Astrocyte (in vitro differentiated cells and primary cell): ENCODE measurements at regions not wholly inside any gene's neighbourhood (a gene's known extent, or its start where the extent isn't known, plus 50 kb on each side); places are given as distances from the start of the nearest gene placed in this dataset.

Experiments used
- DNase-seq: peaks from one replicate; pipeline ENCODE4 v3.0.0-alpha.2; 2010; ENCODE audit warnings: low read depth
- FAIRE-seq: peaks from 2 replicates; lab custom pipeline; 2011; peaks lifted over from hg19 to GRCh38; lab: Jason Lieb, UNC
- H2AFZ ChIP-seq: 2 replicates; pipeline ENCODE4 v1.6.0; 2012; ENCODE audit warnings: low read depth, low read length, inconsistent platforms
- H3K27ac ChIP-seq: 2 replicates; pipeline ENCODE4 v1.5.1; 2011; ENCODE audit warnings: low read depth, low read length, inconsistent platforms
- H3K27me3 ChIP-seq: 2 replicates; pipeline ENCODE4 v1.6.0; 2011; ENCODE audit warnings: low read length, inconsistent platforms; ENCODE audit not compliant: insufficient read depth
- H3K36me3 ChIP-seq: 2 replicates; pipeline ENCODE4 v1.5.1; 2011; ENCODE audit warnings: low read length, inconsistent platforms; ENCODE audit not compliant: insufficient read depth
- H3K4me1 ChIP-seq: 2 replicates; pipeline ENCODE4 v1.5.1; 2011; ENCODE audit warnings: low read length, inconsistent platforms; ENCODE audit not compliant: insufficient read depth
- H3K4me2 ChIP-seq: 2 replicates; pipeline ENCODE4 v1.6.0; 2012; ENCODE audit warnings: low read length, inconsistent platforms
- H3K4me3 ChIP-seq: 2 replicates; pipeline ENCODE4 v1.5.1; 2011; ENCODE audit warnings: low read depth, mild to moderate bottlenecking, low read length, inconsistent platforms; ENCODE audit not compliant: insufficient read depth
- H3K79me2 ChIP-seq: 2 replicates; pipeline ENCODE4 v1.6.0; 2012; ENCODE audit warnings: mild to moderate bottlenecking, low read length, inconsistent platforms; ENCODE audit not compliant: insufficient read depth
- H3K9ac ChIP-seq: 2 replicates; pipeline ENCODE4 v1.6.0; 2012; ENCODE audit warnings: mild to moderate bottlenecking, low read length, inconsistent platforms
- H3K9me3 ChIP-seq: 2 replicates; pipeline ENCODE4 v1.5.1; 2012; ENCODE audit warnings: low read depth, mild to moderate bottlenecking, low read length, inconsistent platforms; ENCODE audit not compliant: insufficient read depth
- H4K20me1 ChIP-seq: 2 replicates; pipeline ENCODE4 v1.6.0; 2012; ENCODE audit warnings: low read length, inconsistent platforms; ENCODE audit not compliant: insufficient read depth
- H3K27ac Mint-ChIP-seq: one replicate; pipeline ENCODE4 v1.8.0; 2021; ENCODE audit warnings: mild to moderate bottlenecking, mixed read lengths; ENCODE audit not compliant: unreplicated experiment
- H3K27me3 Mint-ChIP-seq: one replicate; pipeline ENCODE4 v1.8.0; 2021; ENCODE audit warnings: low read depth, mixed read lengths; ENCODE audit not compliant: unreplicated experiment
- H3K36me3 Mint-ChIP-seq: one replicate; pipeline ENCODE4 v1.8.0; 2021; ENCODE audit warnings: low read depth, mixed read lengths; ENCODE audit not compliant: unreplicated experiment
- H3K4me1 Mint-ChIP-seq: one replicate; pipeline ENCODE4 v1.8.0; 2021; ENCODE audit warnings: low read depth, mixed read lengths; ENCODE audit not compliant: unreplicated experiment
- H3K4me3 Mint-ChIP-seq: one replicate; pipeline ENCODE4 v1.8.0; 2021; ENCODE audit warnings: mild to moderate bottlenecking, moderate library complexity, mixed read lengths; ENCODE audit not compliant: unreplicated experiment
- H3K9me3 Mint-ChIP-seq: one replicate; pipeline ENCODE4 v1.8.0; 2021; ENCODE audit warnings: mild to moderate bottlenecking, mixed read lengths; ENCODE audit not compliant: unreplicated experiment
- CTCF ChIP-seq: IDR thresholded peaks from 2 replicates; pipeline ENCODE4 v1.5.1; 2011; ENCODE audit warnings: low read depth, mild to moderate bottlenecking, inconsistent platforms, low read length, moderate library complexity; ENCODE audit not compliant: insufficient read depth
- EZH2 ChIP-seq: IDR thresholded peaks from 2 replicates; pipeline ENCODE4 v1.6.1; 2012; ENCODE audit warnings: mild to moderate bottlenecking, low read length, inconsistent platforms; ENCODE audit not compliant: insufficient read depth

GRCh38 chr10:88115968-88116367 lies 252.5 kb downstream of the PTEN start:
- Histone ChIP-seq H3K4me2 (peak overlapping the region; percentile 58), H2AFZ (no peak overlapping the region), H3K9ac (no peak overlapping the region)

GRCh38 chr10:88116481-88116880 lies 253.1 kb downstream of the PTEN start:
- Histone ChIP-seq H3K27me3 (no peaks in the 10 kb centered on the region), H3K9ac (no peak overlapping the region), H3K4me3 (no peak overlapping the region), H4K20me1 (no peaks in the 10 kb centered on the region), H3K4me1 (peaks cover 12% of the 10 kb centered on the region), H3K79me2 (no peaks in the 10 kb centered on the region), H2AFZ (peak overlapping the region; percentile 36), H3K4me2 (peak overlapping the region; percentile 58), H3K9me3 (no peaks in the 10 kb centered on the region), H3K36me3 (no peaks in the 10 kb centered on the region), H3K27ac (no peak overlapping the region)
- no peak overlapping the region for H3K4me3 Mint-ChIP-seq
- no peaks in the 10 kb centered on the region for H3K36me3 Mint-ChIP-seq
- H3K9me3 Mint-ChIP-seq, result no peaks in the 10 kb centered on the region
- DNase-seq, result peak; percentile 73
- H3K27me3 Mint-ChIP-seq, result no peaks in the 10 kb centered on the region
- peaks cover 8% of the 10 kb centered on the region for H3K4me1 Mint-ChIP-seq
- FAIRE-seq, result peak; percentile 73
- TF ChIP-seq EZH2 (no peak), CTCF (no peak)
- H3K27ac Mint-ChIP-seq, result no peak overlapping the region

More at GRCh38 chr10:88115968-88116367, 252.5 kb downstream of the PTEN start:
- H3K27ac Mint-ChIP-seq, result no peak overlapping the region
- no peaks in the 10 kb centered on the region for H3K9me3 ChIP-seq
- FAIRE-seq, result peak; percentile 82
- H3K4me1 Mint-ChIP-seq, result peaks cover 9% of the 10 kb centered on the region
- H3K36me3 Mint-ChIP-seq, result no peaks in the 10 kb centered on the region
- H3K4me1 ChIP-seq, result peaks cover 12% of the 10 kb centered on the region
- no peaks in the 10 kb centered on the region for H3K79me2 ChIP-seq
- H3K36me3 ChIP-seq, result no peaks in the 10 kb centered on the region
- H4K20me1 ChIP-seq, result no peaks in the 10 kb centered on the region
- DNase-seq, result peak; percentile 71
- no peak overlapping the region for H3K27ac ChIP-seq
- no peak overlapping the region for H3K4me3 ChIP-seq
- H3K27me3 ChIP-seq, result no peaks in the 10 kb centered on the region
- TF ChIP-seq CTCF (no peak), EZH2 (no peak)
- H3K27me3 Mint-ChIP-seq, result no peaks in the 10 kb centered on the region
- no peaks in the 10 kb centered on the region for H3K9me3 Mint-ChIP-seq
- no peak overlapping the region for H3K4me3 Mint-ChIP-seq

- H3K27me3 ChIP-seq, result no peaks in the 10 kb centered on the region
- H3K4me1 ChIP-seq, result peaks cover 12% of the 10 kb centered on the region
- no peak overlapping the region for H3K27ac ChIP-seq
- Mint-ChIP-seq H3K9me3 (no peaks in the 10 kb centered on the region), H3K27ac (no peak overlapping the region), H3K27me3 (no peaks in the 10 kb centered on the region), H3K36me3 (no peaks in the 10 kb centered on the region), H3K4me3 (no peak overlapping the region), H3K4me1 (peaks cover 8% of the 10 kb centered on the region)
- H3K9me3 ChIP-seq, result no peaks in the 10 kb centered on the region
- H3K4me2 ChIP-seq, result peak overlapping the region; percentile 58
- no peak for TF ChIP-seq CTCF
- TF ChIP-seq EZH2, result no peak
- no peaks in the 10 kb centered on the region for H3K36me3 ChIP-seq
- no peaks in the 10 kb centered on the region for H3K79me2 ChIP-seq
- no peak overlapping the region for H3K4me3 ChIP-seq
- FAIRE-seq (no peak), DNase-seq (peak; percentile 50)
- H3K9ac ChIP-seq, result no peak overlapping the region
- H2AFZ ChIP-seq, result peak overlapping the region; percentile 36
- H4K20me1 ChIP-seq, result no peaks in the 10 kb centered on the region
Observed at GRCh38 chr10:88116971-88117626, 253.7 kb downstream of the PTEN start.
